K562 (cell line): ENCODE measurements at regions not wholly inside any gene's neighbourhood (a gene's known extent, or its start where the extent isn't known, plus 50 kb on each side); places are given as distances from the start of the nearest gene placed in this dataset.

Experiments
- BRF1 ChIP-seq: IDR thresholded peaks from 3 replicates; pipeline ENCODE4 v1.6.1; 2011; ENCODE audit warnings: borderline replicate concordance, mild to moderate bottlenecking; ENCODE audit not compliant: insufficient read length; ENCODE audit errors: extremely low read depth
- CBX1 ChIP-seq: sonication (generic); IDR thresholded peaks from 2 replicates; pipeline ENCODE4 v1.6.1; 2016; ENCODE audit warnings: antibody characterized with exemption, low read depth, mild to moderate bottlenecking
- CGGBP1 ChIP-seq: fragments of 250-450 bp; sonication (Bioruptor Pico); IDR thresholded peaks from 2 replicates; pipeline ENCODE4 v1.9.0; 2021; ENCODE audit warnings: mild to moderate bottlenecking
- DEAF1 ChIP-seq: fragments of 450-650 bp; formaldehyde crosslinking; IDR thresholded peaks from 2 replicates; pipeline ENCODE4 v1.4.0; 2020; ENCODE audit warnings: mild to moderate bottlenecking, moderate library complexity
- DPF2 ChIP-seq: fragments of 450-650 bp; IDR thresholded peaks from 2 replicates; pipeline ENCODE4 v1.6.1; 2016
- GATAD2A ChIP-seq: fragments of 450-650 bp; IDR thresholded peaks from 2 replicates; pipeline ENCODE4 v1.6.1; 2017
- MCM2 ChIP-seq: fragments of 450-650 bp; IDR thresholded peaks from 2 replicates; pipeline ENCODE4 v1.6.1; 2017; ENCODE audit warnings: low read depth, mild to moderate bottlenecking
- MCM5 ChIP-seq: fragments of 450-650 bp; IDR thresholded peaks from 2 replicates; pipeline ENCODE4 v1.6.1; 2016; ENCODE audit warnings: low read depth
- MCM7 ChIP-seq, 2 experiments: fragments of 450-650 bp; IDR thresholded peaks; 2 replicates each; pipeline ENCODE4 v1.6.1; 2016 to 2018
- RAD51 ChIP-seq: fragments of 450-650 bp; IDR thresholded peaks from 2 replicates; pipeline ENCODE4 v1.7.1; 2016; ENCODE audit warnings: low read depth, mild to moderate bottlenecking, borderline replicate concordance
- RFX5 ChIP-seq: IDR thresholded peaks from 2 replicates; pipeline ENCODE4 v1.6.1; 2011; ENCODE audit warnings: low read depth, mild to moderate bottlenecking, improper control_type of control experiment, low read length
- WHSC1 ChIP-seq: IDR thresholded peaks from one replicate; pipeline ENCODE4 v1.6.1; 2012; ENCODE audit warnings: low read length, control low read depth, inconsistent platforms
- ZNF184 ChIP-seq: sonication (generic); formaldehyde crosslinking; IDR thresholded peaks from 2 replicates; pipeline ENCODE4 v1.5.0; 2020; ENCODE audit warnings: missing genetic modification reagents
- ZNF583 ChIP-seq: fragments of 250-450 bp; sonication (Bioruptor Pico); IDR thresholded peaks from 2 replicates; pipeline ENCODE4 v1.4.0; 2020
- ZNF644 ChIP-seq: fragments of 200-800 bp; sonication (Bioruptor generic); IDR thresholded peaks from 2 replicates; pipeline ENCODE4 v1.6.1; 2016; ENCODE audit warnings: low read depth, missing genetic modification characterization, missing compliant biosample characterization
- TF ChIP-seq, protein P1 (sequence below): IDR thresholded peaks from 3 replicates; pipeline ENCODE4 v1.6.1; 2011; ENCODE audit warnings: borderline replicate concordance, mild to moderate bottlenecking, moderate library complexity; ENCODE audit not compliant: insufficient read length; ENCODE audit errors: extremely low read depth
- TF ChIP-seq, protein P2 (sequence below), 2 experiments: fragments of 450-650 bp; formaldehyde crosslinking in 1 of 2; IDR thresholded peaks; 2 replicates each; pipeline versions ENCODE4 v1.4.0 to v1.6.1; 2014 to 2020; ENCODE audit warnings: mild to moderate bottlenecking in 2 of 2, borderline replicate concordance in 1 of 2, low read depth in 1 of 2

DNA sequence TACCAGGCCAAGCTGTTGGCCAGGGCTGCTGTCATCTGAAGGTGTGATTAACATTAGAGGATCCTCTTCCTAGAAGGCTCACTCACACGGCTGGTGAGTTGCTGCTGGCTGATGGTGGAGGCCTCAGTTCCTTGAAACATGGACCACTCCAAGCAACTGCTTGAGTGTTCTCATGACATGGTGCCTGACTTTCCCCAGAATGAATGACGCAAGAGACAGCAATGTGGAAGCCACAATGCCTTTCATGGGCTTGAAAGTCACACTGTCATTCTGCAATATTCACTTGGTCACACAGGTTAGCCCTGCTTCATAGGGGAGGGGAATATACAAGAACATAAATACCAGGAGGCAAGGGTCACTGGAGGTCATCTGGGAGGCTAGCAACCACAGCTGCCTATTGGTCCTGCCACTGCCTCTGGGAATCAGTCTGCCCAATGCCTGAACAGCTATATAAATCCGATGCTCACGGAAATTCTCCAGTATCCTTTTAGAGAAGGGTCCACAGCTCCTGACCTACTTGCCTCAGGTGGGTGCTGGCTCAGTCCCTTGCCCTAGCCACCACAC is 97.1 kb upstream of the MAML3 start (continued):
- no peak for TF ChIP-seq DEAF1 (CRISPR knock-in tag)
- peak; percentile 76 for TF ChIP-seq ZNF583 (CRISPR knock-in tag)
- no peak for TF ChIP-seq ZNF644 (tag)
- TF ChIP-seq BRF1, result no peak
- no peak for TF ChIP-seq MCM5
- TF ChIP-seq MCM7 (IDR thresholded peaks at IDR 0.05), result no peak
- TF ChIP-seq ZNF184 (CRISPR knock-in tag), result no peak
- TF ChIP-seq WHSC1, result no peak
- no peak for TF ChIP-seq RAD51
- TF ChIP-seq CGGBP1 (CRISPR knock-in tag), result no peak
- TF ChIP-seq, protein P1, sequence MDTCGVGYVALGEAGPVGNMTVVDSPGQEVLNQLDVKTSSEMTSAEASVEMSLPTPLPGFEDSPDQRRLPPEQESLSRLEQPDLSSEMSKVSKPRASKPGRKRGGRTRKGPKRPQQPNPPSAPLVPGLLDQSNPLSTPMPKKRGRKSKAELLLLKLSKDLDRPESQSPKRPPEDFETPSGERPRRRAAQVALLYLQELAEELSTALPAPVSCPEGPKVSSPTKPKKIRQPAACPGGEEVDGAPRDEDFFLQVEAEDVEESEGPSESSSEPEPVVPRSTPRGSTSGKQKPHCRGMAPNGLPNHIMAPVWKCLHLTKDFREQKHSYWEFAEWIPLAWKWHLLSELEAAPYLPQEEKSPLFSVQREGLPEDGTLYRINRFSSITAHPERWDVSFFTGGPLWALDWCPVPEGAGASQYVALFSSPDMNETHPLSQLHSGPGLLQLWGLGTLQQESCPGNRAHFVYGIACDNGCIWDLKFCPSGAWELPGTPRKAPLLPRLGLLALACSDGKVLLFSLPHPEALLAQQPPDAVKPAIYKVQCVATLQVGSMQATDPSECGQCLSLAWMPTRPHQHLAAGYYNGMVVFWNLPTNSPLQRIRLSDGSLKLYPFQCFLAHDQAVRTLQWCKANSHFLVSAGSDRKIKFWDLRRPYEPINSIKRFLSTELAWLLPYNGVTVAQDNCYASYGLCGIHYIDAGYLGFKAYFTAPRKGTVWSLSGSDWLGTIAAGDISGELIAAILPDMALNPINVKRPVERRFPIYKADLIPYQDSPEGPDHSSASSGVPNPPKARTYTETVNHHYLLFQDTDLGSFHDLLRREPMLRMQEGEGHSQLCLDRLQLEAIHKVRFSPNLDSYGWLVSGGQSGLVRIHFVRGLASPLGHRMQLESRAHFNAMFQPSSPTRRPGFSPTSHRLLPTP, result no peak
- TF ChIP-seq DPF2, result no peak
- TF ChIP-seq CBX1, result no peak
- no peak for TF ChIP-seq GATAD2A
- no peak for TF ChIP-seq MCM2
- no peak for TF ChIP-seq RFX5
- TF ChIP-seq, protein P2, sequence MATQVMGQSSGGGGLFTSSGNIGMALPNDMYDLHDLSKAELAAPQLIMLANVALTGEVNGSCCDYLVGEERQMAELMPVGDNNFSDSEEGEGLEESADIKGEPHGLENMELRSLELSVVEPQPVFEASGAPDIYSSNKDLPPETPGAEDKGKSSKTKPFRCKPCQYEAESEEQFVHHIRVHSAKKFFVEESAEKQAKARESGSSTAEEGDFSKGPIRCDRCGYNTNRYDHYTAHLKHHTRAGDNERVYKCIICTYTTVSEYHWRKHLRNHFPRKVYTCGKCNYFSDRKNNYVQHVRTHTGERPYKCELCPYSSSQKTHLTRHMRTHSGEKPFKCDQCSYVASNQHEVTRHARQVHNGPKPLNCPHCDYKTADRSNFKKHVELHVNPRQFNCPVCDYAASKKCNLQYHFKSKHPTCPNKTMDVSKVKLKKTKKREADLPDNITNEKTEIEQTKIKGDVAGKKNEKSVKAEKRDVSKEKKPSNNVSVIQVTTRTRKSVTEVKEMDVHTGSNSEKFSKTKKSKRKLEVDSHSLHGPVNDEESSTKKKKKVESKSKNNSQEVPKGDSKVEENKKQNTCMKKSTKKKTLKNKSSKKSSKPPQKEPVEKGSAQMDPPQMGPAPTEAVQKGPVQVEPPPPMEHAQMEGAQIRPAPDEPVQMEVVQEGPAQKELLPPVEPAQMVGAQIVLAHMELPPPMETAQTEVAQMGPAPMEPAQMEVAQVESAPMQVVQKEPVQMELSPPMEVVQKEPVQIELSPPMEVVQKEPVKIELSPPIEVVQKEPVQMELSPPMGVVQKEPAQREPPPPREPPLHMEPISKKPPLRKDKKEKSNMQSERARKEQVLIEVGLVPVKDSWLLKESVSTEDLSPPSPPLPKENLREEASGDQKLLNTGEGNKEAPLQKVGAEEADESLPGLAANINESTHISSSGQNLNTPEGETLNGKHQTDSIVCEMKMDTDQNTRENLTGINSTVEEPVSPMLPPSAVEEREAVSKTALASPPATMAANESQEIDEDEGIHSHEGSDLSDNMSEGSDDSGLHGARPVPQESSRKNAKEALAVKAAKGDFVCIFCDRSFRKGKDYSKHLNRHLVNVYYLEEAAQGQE (IDR thresholded peaks at IDR 0.05; ENCODE audit: borderline replicate concordance), result no peak
- TF ChIP-seq, protein P2 (CRISPR knock-in tag; IDR thresholded peaks at IDR 0.05; ENCODE audit: low read depth), result no peak
